Stimulated activated CD4-positive, alpha-beta T cell treated with anti-CD3 and anti-CD28 coated beads, Interleukin-4, amount 100 ng/mL, for 1 hour (primary cell): ENCODE measurements at regions not wholly inside any gene's neighbourhood (a gene's known extent, or its start where the extent isn't known, plus 50 kb on each side); places are given as distances from the start of the nearest gene placed in this dataset.
A peak's percentile ranks its signal among the peaks of the same experiment; 100 is the strongest.

Source experiments
- DNase-seq: peaks from one replicate; pipeline ENCODE4 v3.0.0-alpha.2; 2020

GRCh38 chr5:139733698-139734538 lies 61.7 kb upstream of the PSD2 start:
- DNase-seq = no peak

- DNase-seq = no peak
Observed at GRCh38 chr5:139734539-139734916, 61.1 kb upstream of the PSD2 start.

GRCh38 chr5:139738193-139739149 lies 57.1 kb upstream of the PSD2 start:
- no peak for DNase-seq

GRCh38 chr5:139739150-139739974 lies 56.2 kb upstream of the PSD2 start:
- no peak for DNase-seq

- no peak for DNase-seq
Observed at GRCh38 chr5:139740138-139740991, 55.2 kb upstream of the PSD2 start.

- no peak for DNase-seq
Observed at GRCh38 chr5:139740992-139741672, 54.5 kb upstream of the PSD2 start.

GRCh38 chr5:139741823-139742172 lies 53.8 kb upstream of the PSD2 start:
- no peak for DNase-seq

- DNase-seq = no peak
Observed at GRCh38 chr5:139742173-139742903, 53.3 kb upstream of the PSD2 start.

- no peak for DNase-seq
Observed at GRCh38 chr5:139743001-139743771, 52.4 kb upstream of the PSD2 start.

- no peak for DNase-seq
Observed at GRCh38 chr5:139743804-139744203, 51.8 kb upstream of the PSD2 start.

GRCh38 chr5:139744471-139745131 lies 51.0 kb upstream of the PSD2 start:
- no peak for DNase-seq

GRCh38 chr5:139745132-139745799 lies 50.3 kb upstream of the PSD2 start:
- peak; percentile 27 for DNase-seq

GRCh38 chr5:139745800-139746690 lies 49.6 kb upstream of the PSD2 start:
- peak; percentile 34 for DNase-seq
